Natural killer cell (primary cell): ENCODE measurements at regions not wholly inside any gene's neighbourhood (a gene's known extent, or its start where the extent isn't known, plus 50 kb on each side); places are given as distances from the start of the nearest gene placed in this dataset.

Experiments
- ATAC-seq, 3 donors: fragments of 150-1000 bp in 2 of 3; fragments of 200-7000 bp in 1 of 3; cut with Tn5 transposase; 1 replicate in 1 of 3; 2 replicates in 2 of 3; pipeline ENCODE4 v1.10.0; 2021; ENCODE audit warnings: mild to moderate bottlenecking in 2 of 3, moderate library complexity in 2 of 3
- DNase-seq, 2 donors: peaks; one replicate each; pipeline versions ENCODE4 v3.0.0 to v3.0.0-alpha.2; 2013 to 2021; ENCODE audit warnings: mixed read lengths in 1 of 2
- H3K27ac ChIP-seq: one replicate; pipeline ENCODE4 v1.5.1; 2013; ENCODE audit warnings: mild to moderate bottlenecking, low read length
- H3K27me3 ChIP-seq: one replicate; pipeline ENCODE4 v1.6.1; 2013; ENCODE audit warnings: low read length; ENCODE audit not compliant: control insufficient read depth, insufficient read depth
- H3K36me3 ChIP-seq: one replicate; pipeline ENCODE4 v1.6.1; 2013; ENCODE audit warnings: low read length; ENCODE audit not compliant: control insufficient read depth, insufficient read depth
- H3K4me1 ChIP-seq: one replicate; pipeline ENCODE4 v1.6.1; 2013; ENCODE audit warnings: low read length; ENCODE audit not compliant: control insufficient read depth, insufficient read depth
- H3K4me3 ChIP-seq: one replicate; pipeline ENCODE4 v1.5.1; 2013; ENCODE audit warnings: low read length
- H3K9me3 ChIP-seq: one replicate; pipeline ENCODE4 v1.6.1; 2013; ENCODE audit warnings: low read length; ENCODE audit not compliant: control insufficient read depth, insufficient read depth
- H3K27ac Mint-ChIP-seq, 2 donors: one replicate each; pipeline ENCODE4 v1.8.0; 2022; ENCODE audit warnings: mild to moderate bottlenecking in 2 of 2, mixed read lengths in 2 of 2, moderate library complexity in 1 of 2
- H3K27me3 Mint-ChIP-seq, 2 donors: one replicate each; pipeline ENCODE4 v1.8.0; 2022; ENCODE audit warnings: low read depth in 2 of 2, mixed read lengths in 2 of 2
- H3K36me3 Mint-ChIP-seq: one replicate; pipeline ENCODE4 v1.8.0; 2022; ENCODE audit warnings: mixed read lengths
- H3K4me1 Mint-ChIP-seq, 2 donors: one replicate each; pipeline ENCODE4 v1.8.0; 2022; ENCODE audit warnings: mixed read lengths in 2 of 2
- H3K4me3 Mint-ChIP-seq: one replicate; pipeline ENCODE4 v1.8.0; 2022; ENCODE audit warnings: mild to moderate bottlenecking, moderate library complexity, mixed read lengths
- H3K9me3 Mint-ChIP-seq, 2 donors: one replicate each; pipeline ENCODE4 v1.8.0; 2022; ENCODE audit warnings: mixed read lengths in 2 of 2
- CTCF ChIP-seq: fragments of 200-600 bp; IDR thresholded peaks from one replicate; pipeline ENCODE4 v1.8.0; 2022; ENCODE audit warnings: antibody characterized with exemption
- WGBS: methylation state at CpG from one replicate; pipeline ENCODE4 v1.1.7; 2013; ENCODE audit warnings: missing lambda C conversion rate; ENCODE audit not compliant: insufficient coverage; 5-methylcytosine and 5-hydroxymethylcytosine counted together
- intact Hi-C: fragments of 100-400 bp; cut with micrococcal nuclease; formaldehyde crosslinking; loops from one replicate; pipeline ENCODE4 v1.14.2; 2022

- ATAC-seq (no peak), DNase-seq (no peak)
- H3K4me1 Mint-ChIP-seq: peaks cover 0 to 6% of the 10 kb centered on the region in 2 donors
- no peak overlapping the region for H3K4me3 Mint-ChIP-seq
- 78% methylated on average over 1 of the region's 3 CpGs for WGBS
- no peaks in the 10 kb centered on the region for H3K9me3 ChIP-seq
- no peaks in the 10 kb centered on the region for H3K27me3 ChIP-seq
- H3K9me3 Mint-ChIP-seq: no peaks in the 10 kb centered on the region
- H3K27me3 Mint-ChIP-seq: peaks cover 0 to 15% of the 10 kb centered on the region in 2 donors
- intact Hi-C loops: no loop called here
- no peak for TF ChIP-seq CTCF
- H3K4me3 ChIP-seq: no peak overlapping the region
- H3K27ac ChIP-seq: no peak overlapping the region
- no peaks in the 10 kb centered on the region for H3K4me1 ChIP-seq
- no peak overlapping the region for H3K27ac Mint-ChIP-seq
- H3K36me3 Mint-ChIP-seq: no peaks in the 10 kb centered on the region
- H3K36me3 ChIP-seq: no peaks in the 10 kb centered on the region
These were observed 406.5 kb downstream of the LPIN1 start for GRCh38 chr2:12152888-12153287.

GRCh38 chr2:12155303-12156051, 409.0 kb downstream of the LPIN1 start:
- DNase-seq (no peak), ATAC-seq (no peak)
- no peak for TF ChIP-seq CTCF
- peaks cover 2 to 9% of the 10 kb centered on the region in 2 donors for H3K4me1 Mint-ChIP-seq
- H3K9me3 Mint-ChIP-seq: no peaks in the 10 kb centered on the region
- intact Hi-C loops: no loop called here
- no peak overlapping the region for H3K27ac Mint-ChIP-seq
- Histone ChIP-seq H3K4me1 (no peaks in the 10 kb centered on the region), H3K36me3 (no peaks in the 10 kb centered on the region), H3K9me3 (no peaks in the 10 kb centered on the region), H3K27me3 (no peaks in the 10 kb centered on the region), H3K27ac (no peak overlapping the region), H3K4me3 (no peak overlapping the region)
- no peaks in the 10 kb centered on the region for H3K36me3 Mint-ChIP-seq
- peaks cover 3 to 16% of the 10 kb centered on the region in 2 donors for H3K27me3 Mint-ChIP-seq
- no peak overlapping the region for H3K4me3 Mint-ChIP-seq
- WGBS: 73% methylated on average over 6 of the region's 6 CpGs

GRCh38 chr2:12156349-12156748, 409.9 kb downstream of the LPIN1 start:
- no peaks in the 10 kb centered on the region for H3K27me3 ChIP-seq
- H3K4me3 ChIP-seq: no peak overlapping the region
- intact Hi-C loops: no loop called here
- DNase-seq (no peak), ATAC-seq (no peak)
- H3K9me3 ChIP-seq: no peaks in the 10 kb centered on the region
- no peaks in the 10 kb centered on the region for H3K4me1 ChIP-seq
- TF ChIP-seq CTCF: no peak
- H3K4me1 Mint-ChIP-seq: peaks cover 7 to 12% of the 10 kb centered on the region in 2 donors
- H3K36me3 ChIP-seq: no peaks in the 10 kb centered on the region
- no peak overlapping the region for H3K4me3 Mint-ChIP-seq
- H3K36me3 Mint-ChIP-seq: no peaks in the 10 kb centered on the region
- no peak overlapping the region for H3K27ac ChIP-seq
- H3K27ac Mint-ChIP-seq: no peak overlapping the region
- no peaks in the 10 kb centered on the region for H3K9me3 Mint-ChIP-seq
- H3K27me3 Mint-ChIP-seq: peaks cover 6 to 19% of the 10 kb centered on the region in 2 donors
- 58% methylated on average over 3 of the region's 4 CpGs for WGBS

- Histone ChIP-seq H3K36me3 (no peaks in the 10 kb centered on the region), H3K27me3 (no peaks in the 10 kb centered on the region), H3K9me3 (no peaks in the 10 kb centered on the region), H3K4me3 (no peak overlapping the region), H3K27ac (no peak overlapping the region), H3K4me1 (no peaks in the 10 kb centered on the region)
- H3K9me3 Mint-ChIP-seq: no peaks in the 10 kb centered on the region
- H3K4me3 Mint-ChIP-seq: no peak overlapping the region
- 100% methylated on average over 1 of the region's 1 CpG for WGBS
- ATAC-seq (no peak), DNase-seq (no peak)
- peaks cover 11 to 26% of the 10 kb centered on the region in 2 donors for H3K27me3 Mint-ChIP-seq
- H3K27ac Mint-ChIP-seq: no peak overlapping the region
- TF ChIP-seq CTCF: no peak
- peaks cover 9 to 13% of the 10 kb centered on the region in 2 donors for H3K4me1 Mint-ChIP-seq
- intact Hi-C loops: no loop called here
- H3K36me3 Mint-ChIP-seq: no peaks in the 10 kb centered on the region
These were observed 414.7 kb downstream of the LPIN1 start for GRCh38 chr2:12161085-12161484.
